Suppressor macrophage treated with lipopolysaccharide for 4 hours (primary cell): ENCODE measurements at regions not wholly inside any gene's neighbourhood (a gene's known extent, or its start where the extent isn't known, plus 50 kb on each side); places are given as distances from the start of the nearest gene placed in this dataset.
A peak's percentile ranks its signal among the peaks of the same experiment; 100 is the strongest.
"Not testable (repeated sequence)": the region's sequence is repeated elsewhere in the genome, so short reads cannot be mapped to it uniquely, and the experiment has no call there.

Source experiments
- DNase-seq: peaks from one replicate; pipeline ENCODE4 v3.0.0-alpha.2; 2020

GRCh38 chr18:12179029-12179428, 75.1 kb upstream of the CIDEA start:
- DNase-seq = not testable (repeated sequence)

- DNase-seq = not testable (repeated sequence)
These were observed 74.2 kb upstream of the CIDEA start for GRCh38 chr18:12179697-12180577.

GRCh38 chr18:12198797-12199196, 55.4 kb upstream of the CIDEA start:
- DNase-seq = not testable (repeated sequence)

GRCh38 chr18:12200186-12200585, 54.0 kb upstream of the CIDEA start:
- DNase-seq = peak; percentile 32
